CD14-positive monocyte (primary cell): ENCODE measurements at regions not wholly inside any gene's neighbourhood (a gene's known extent, or its start where the extent isn't known, plus 50 kb on each side); places are given as distances from the start of the nearest gene placed in this dataset.
"Not testable (repeated sequence)": the region's sequence is repeated elsewhere in the genome, so short reads cannot be mapped to it uniquely, and the experiment has no call there.

Experiments used
- DNase-seq, 3 donors: peaks; one replicate each; pipeline ENCODE4 v3.0.0-alpha.2; 2011 to 2022
- H2AFZ ChIP-seq: 2 replicates; pipeline ENCODE4 v1.6.0; 2012; ENCODE audit warnings: mild to moderate bottlenecking, low read depth, low read length, inconsistent platforms; ENCODE audit not compliant: insufficient read depth, poor library complexity, severe bottlenecking
- H3K27ac ChIP-seq, 2 donors: 1 replicate in 1 of 2; 2 replicates in 1 of 2; pipeline ENCODE4 v1.5.1; 2012 to 2013; ENCODE audit warnings: low read length in 2 of 2, control low read depth in 1 of 2, inconsistent platforms in 1 of 2, low read depth in 1 of 2, mild to moderate bottlenecking in 1 of 2
- H3K27me3 ChIP-seq, 2 donors: one replicate each; pipeline versions ENCODE4 v1.6.0 to v1.6.1; 2011 to 2013; ENCODE audit warnings: low read length in 2 of 2; ENCODE audit not compliant: control insufficient read depth in 2 of 2, insufficient read depth in 2 of 2
- H3K36me3 ChIP-seq, 2 donors: replicated peaks in 1 of 2; 1 replicate in 1 of 2; 2 replicates in 1 of 2; pipeline versions ENCODE4 v1.5.1 to v1.6.1; 2012 to 2013; ENCODE audit warnings: low read length in 2 of 2, control low read depth in 1 of 2, inconsistent platforms in 1 of 2, mild to moderate bottlenecking in 1 of 2; ENCODE audit not compliant: insufficient read depth in 2 of 2, control insufficient read depth in 1 of 2
- H3K4me1 ChIP-seq, 2 donors: 1 replicate in 1 of 2; 2 replicates in 1 of 2; pipeline versions ENCODE4 v1.5.1 to v1.6.1; 2012 to 2013; ENCODE audit warnings: low read length in 2 of 2, control low read depth in 1 of 2, inconsistent platforms in 1 of 2, mild to moderate bottlenecking in 1 of 2, moderate library complexity in 1 of 2; ENCODE audit not compliant: insufficient read depth in 2 of 2, control insufficient read depth in 1 of 2
- H3K4me2 ChIP-seq: replicated peaks from 2 replicates; pipeline ENCODE3; 2012; ENCODE audit warnings: low read length, moderate library complexity, mild to moderate bottlenecking; ENCODE audit not compliant: poor library complexity, severe bottlenecking; ENCODE audit errors: extremely low read depth
- H3K4me3 ChIP-seq, 3 experiments: fragments of 200-600 bp in 1 of 3; sonication (generic) in 1 of 3; replicated peaks in 1 of 3; 1 replicate in 2 of 3; 2 replicates in 1 of 3; pipeline ENCODE4 v1.5.1; 2011 to 2013; ENCODE audit warnings: low read length in 3 of 3, mild to moderate bottlenecking in 3 of 3, control low read depth in 2 of 3, low read depth in 2 of 3, inconsistent platforms in 1 of 3, moderate library complexity in 1 of 3
- H3K79me2 ChIP-seq: 2 replicates; pipeline ENCODE4 v1.6.0; 2012; ENCODE audit warnings: mild to moderate bottlenecking, control low read depth, inconsistent platforms, low read length, moderate library complexity; ENCODE audit not compliant: insufficient read depth
- H3K9ac ChIP-seq: 2 replicates; pipeline ENCODE4 v1.6.0; 2017; ENCODE audit warnings: low read length, mild to moderate bottlenecking; ENCODE audit not compliant: insufficient read depth, poor library complexity, severe bottlenecking
- H3K9me3 ChIP-seq, 2 donors: replicated peaks in 1 of 2; 1 replicate in 1 of 2; 2 replicates in 1 of 2; pipeline versions ENCODE4 v1.5.1 to v1.6.1; 2012 to 2013; ENCODE audit warnings: low read length in 2 of 2, control low read depth in 1 of 2; ENCODE audit not compliant: control insufficient read depth in 1 of 2, insufficient read depth in 1 of 2
- H4K20me1 ChIP-seq: 2 replicates; pipeline ENCODE4 v1.6.0; 2012; ENCODE audit warnings: mild to moderate bottlenecking, low read length, control low read depth, moderate library complexity; ENCODE audit not compliant: insufficient read depth
- H3K27ac Mint-ChIP-seq, 7 donors: one replicate each; pipeline ENCODE4 v1.8.0; 2020; ENCODE audit warnings: mild to moderate bottlenecking in 7 of 7, mixed read lengths in 7 of 7, moderate library complexity in 6 of 7, inconsistent platforms in 2 of 7
- H3K27me3 Mint-ChIP-seq, 3 donors: one replicate each; pipeline ENCODE4 v1.8.0; 2021 to 2022; ENCODE audit warnings: low read depth in 3 of 3, mild to moderate bottlenecking in 3 of 3, mixed read lengths in 3 of 3, moderate library complexity in 3 of 3, inconsistent platforms in 1 of 3
- H3K36me3 Mint-ChIP-seq, 2 donors: one replicate each; pipeline ENCODE4 v1.8.0; 2020; ENCODE audit warnings: mixed read lengths in 2 of 2, inconsistent platforms in 1 of 2, mild to moderate bottlenecking in 1 of 2
- H3K4me1 Mint-ChIP-seq: one replicate; pipeline ENCODE4 v1.8.0; 2020; ENCODE audit warnings: mild to moderate bottlenecking, mixed read lengths
- H3K4me3 Mint-ChIP-seq, 2 donors: one replicate each; pipeline ENCODE4 v1.8.0; 2020; ENCODE audit warnings: mild to moderate bottlenecking in 2 of 2, mixed read lengths in 2 of 2, moderate library complexity in 1 of 2
- H3K9me3 Mint-ChIP-seq, 7 donors: one replicate each; pipeline ENCODE4 v1.8.0; 2020 to 2022; ENCODE audit warnings: mixed read lengths in 7 of 7, mild to moderate bottlenecking in 6 of 7, moderate library complexity in 6 of 7, inconsistent platforms in 2 of 7
- CTCF ChIP-seq: fragments of 200-600 bp; IDR thresholded peaks from one replicate; pipeline ENCODE4 v1.8.0; 2022; ENCODE audit warnings: antibody characterized with exemption, mild to moderate bottlenecking
- WGBS: methylation state at CpG from one replicate; pipeline ENCODE4 v1.1.5; 2013; ENCODE audit warnings: missing lambda C conversion rate; ENCODE audit not compliant: insufficient coverage; 5-methylcytosine and 5-hydroxymethylcytosine counted together
- intact Hi-C, 2 donors: fragments of 100-400 bp; cut with micrococcal nuclease; formaldehyde crosslinking; loops; one replicate each; pipeline versions ENCODE4 v1.15.0 to v1.15.1; 2023

- H4K20me1 ChIP-seq, result no peaks in the 10 kb centered on the region
- H2AFZ ChIP-seq, result no peak overlapping the region
- Mint-ChIP-seq H3K4me1 (no peaks in the 10 kb centered on the region), H3K9me3 (peaks cover 3 to 18% (median 4%) of the 10 kb centered on the region in 7 donors), H3K4me3 (no peak overlapping the region), H3K27ac (no peak overlapping the region), H3K27me3 (peaks cover 0 to 2% (median 0%) of the 10 kb centered on the region in 3 donors), H3K36me3 (no peaks in the 10 kb centered on the region)
- TF ChIP-seq CTCF, result no peak
- 95% methylated on average over 6 of the region's 6 CpGs for WGBS
- H3K79me2 ChIP-seq, result no peaks in the 10 kb centered on the region
- DNase-seq, result no peak
- no peak overlapping the region for H3K27ac ChIP-seq
- H3K9ac ChIP-seq, result no peak overlapping the region
- H3K9me3 ChIP-seq, result peaks cover 4 to 8% of the 10 kb centered on the region in 2 donors
- intact Hi-C loops, result no loop called here
- H3K4me2 ChIP-seq, result no peak overlapping the region
- no peak overlapping the region for H3K4me3 ChIP-seq
- H3K36me3 ChIP-seq, result no peaks in the 10 kb centered on the region
- no peaks in the 10 kb centered on the region for H3K27me3 ChIP-seq
- H3K4me1 ChIP-seq, result no peaks in the 10 kb centered on the region
Observed at GRCh38 chr16:47904691-47905090, 251.1 kb downstream of the ABCC12 start.

- no peak overlapping the region for H3K27ac Mint-ChIP-seq
- WGBS, result 60% methylated on average over 7 of the region's 10 CpGs
- Histone ChIP-seq H3K9ac (no peak overlapping the region), H3K27ac (no peak overlapping the region), H4K20me1 (no peaks in the 10 kb centered on the region), H3K4me1 (no peaks in the 10 kb centered on the region), H3K4me2 (no peak overlapping the region), H3K36me3 (no peaks in the 10 kb centered on the region), H3K27me3 (no peaks in the 10 kb centered on the region), H3K9me3 (peaks cover 0 to 4% of the 10 kb centered on the region in 2 donors), H2AFZ (no peak overlapping the region), H3K4me3 (no peak overlapping the region), H3K79me2 (no peaks in the 10 kb centered on the region)
- peaks cover 0 to 18% (median 7%) of the 10 kb centered on the region in 7 donors for H3K9me3 Mint-ChIP-seq
- peaks cover 0 to 2% (median 0%) of the 10 kb centered on the region in 3 donors for H3K27me3 Mint-ChIP-seq
- H3K36me3 Mint-ChIP-seq, result no peaks in the 10 kb centered on the region
- TF ChIP-seq CTCF, result no peak
- no peak for DNase-seq
- intact Hi-C loops, result no loop called here
- H3K4me3 Mint-ChIP-seq, result no peak overlapping the region
- H3K4me1 Mint-ChIP-seq, result no peaks in the 10 kb centered on the region
Observed at GRCh38 chr16:47903470-47903869, 252.3 kb downstream of the ABCC12 start.

- intact Hi-C loops, H3K9ac ChIP-seq, H3K36me3 Mint-ChIP-seq, H3K4me1 Mint-ChIP-seq, H3K79me2 ChIP-seq, H3K4me3 Mint-ChIP-seq, H4K20me1 ChIP-seq, H3K9me3 ChIP-seq, H3K27ac ChIP-seq, H3K36me3 ChIP-seq, H3K4me2 ChIP-seq, H2AFZ ChIP-seq, H3K4me3 ChIP-seq, H3K27ac Mint-ChIP-seq, H3K4me1 ChIP-seq, H3K27me3 Mint-ChIP-seq, H3K27me3 ChIP-seq, DNase-seq: not testable (repeated sequence)
- 46% methylated on average over 1 of the region's 5 CpGs for WGBS
- peaks cover 1 to 16% (median 10%) of the 10 kb centered on the region in 7 donors for H3K9me3 Mint-ChIP-seq
Observed at GRCh38 chr16:47897105-47897504, 258.7 kb downstream of the ABCC12 start.
